ENCODE measurements at regions not wholly inside any gene's neighbourhood (a gene's known extent, or its start where the extent isn't known, plus 50 kb on each side); places are given as distances from the start of the nearest gene placed in this dataset.

GRCh38 chrX:109252789-109253188 lies 229.1 kb downstream of the GUCY2F start:
- H3K4me3 ChIP-seq (ENCODE audit: insufficient read length, low read depth): no peak overlapping the region
- H3K27me3 ChIP-seq (ENCODE audit: insufficient read depth, insufficient read length): no peaks in the 10 kb centered on the region
- no peak overlapping the region for H3K9ac ChIP-seq (ENCODE audit: insufficient read length, low read depth)
- no peak for DNase-seq (ENCODE audit: low read depth, low spot score)
- TF ChIP-seq SUZ12 (IDR thresholded peaks at IDR 0.05; ENCODE audit: extremely low read depth, insufficient read depth, insufficient read length) (no peak), YY1 (IDR thresholded peaks at IDR 0.05; ENCODE audit: insufficient read depth, insufficient read length) (no peak)
- no peaks in the 10 kb centered on the region for H3K36me3 ChIP-seq (ENCODE audit: insufficient read depth, insufficient read length, low read length)
- no peaks in the 10 kb centered on the region for H3K4me1 ChIP-seq (ENCODE audit: insufficient read depth, insufficient read length)
- H3K9me3 ChIP-seq (ENCODE audit: insufficient read depth, low read length): peaks cover 10% of the 10 kb centered on the region; the same call in 1 of the 2 replicates

- Histone ChIP-seq H3K4me3 (ENCODE audit: insufficient read length, low read depth) (no peak overlapping the region), H3K27me3 (ENCODE audit: insufficient read depth, insufficient read length) (no peaks in the 10 kb centered on the region), H3K4me1 (ENCODE audit: insufficient read depth, insufficient read length) (no peaks in the 10 kb centered on the region), H3K9me3 (ENCODE audit: insufficient read depth, low read length) (no peaks in the 10 kb centered on the region), H3K9ac (ENCODE audit: insufficient read length, low read depth) (no peak overlapping the region), H3K36me3 (ENCODE audit: insufficient read depth, insufficient read length, low read length) (no peaks in the 10 kb centered on the region)
- no peak for TF ChIP-seq YY1 (IDR thresholded peaks at IDR 0.05; ENCODE audit: insufficient read depth, insufficient read length)
- no peak for TF ChIP-seq ZNF274 (IDR thresholded peaks at IDR 0.05; ENCODE audit: low read depth, low read length)
- no peak for TF ChIP-seq SUZ12 (IDR thresholded peaks at IDR 0.05; ENCODE audit: extremely low read depth, insufficient read depth, insufficient read length)
- no peak for DNase-seq (ENCODE audit: low read depth, low spot score)
Measured at GRCh38 chrX:109218761-109219160, 263.1 kb downstream of the GUCY2F start.

- TF ChIP-seq ZNF274 (IDR thresholded peaks at IDR 0.05; ENCODE audit: low read depth, low read length): no peak
- no peak for TF ChIP-seq SUZ12 (IDR thresholded peaks at IDR 0.05; ENCODE audit: extremely low read depth, insufficient read depth, insufficient read length)
- TF ChIP-seq YY1 (IDR thresholded peaks at IDR 0.05; ENCODE audit: insufficient read depth, insufficient read length): no peak
- no peaks in the 10 kb centered on the region for H3K36me3 ChIP-seq (ENCODE audit: insufficient read depth, insufficient read length, low read length)
- no peaks in the 10 kb centered on the region for H3K4me1 ChIP-seq (ENCODE audit: insufficient read depth, insufficient read length)
- H3K9me3 ChIP-seq (ENCODE audit: insufficient read depth, low read length): no peaks in the 10 kb centered on the region
- no peak overlapping the region for H3K4me3 ChIP-seq (ENCODE audit: insufficient read length, low read depth)
- H3K27me3 ChIP-seq (ENCODE audit: insufficient read depth, insufficient read length): no peaks in the 10 kb centered on the region
- H3K9ac ChIP-seq (ENCODE audit: insufficient read length, low read depth): no peak overlapping the region
- no peak for DNase-seq (ENCODE audit: low read depth, low spot score)
Measured at GRCh38 chrX:109199726-109200125, 282.2 kb downstream of the GUCY2F start.

- Histone ChIP-seq H3K9me3 (ENCODE audit: insufficient read depth, low read length) (peaks cover 11% of the 10 kb centered on the region; the same call in 1 of the 2 replicates), H3K4me1 (ENCODE audit: insufficient read depth, insufficient read length) (no peaks in the 10 kb centered on the region), H3K27me3 (ENCODE audit: insufficient read depth, insufficient read length) (no peaks in the 10 kb centered on the region), H3K9ac (ENCODE audit: insufficient read length, low read depth) (no peak overlapping the region), H3K36me3 (ENCODE audit: insufficient read depth, insufficient read length, low read length) (no peaks in the 10 kb centered on the region), H3K4me3 (ENCODE audit: insufficient read length, low read depth) (no peak overlapping the region)
- no peak for TF ChIP-seq ZNF274 (IDR thresholded peaks at IDR 0.05; ENCODE audit: low read depth, low read length)
- no peak for TF ChIP-seq YY1 (IDR thresholded peaks at IDR 0.05; ENCODE audit: insufficient read depth, insufficient read length)
- TF ChIP-seq SUZ12 (IDR thresholded peaks at IDR 0.05; ENCODE audit: extremely low read depth, insufficient read depth, insufficient read length): no peak
- no peak for DNase-seq (ENCODE audit: low read depth, low spot score)
Measured at GRCh38 chrX:109190542-109190941, 291.3 kb downstream of the GUCY2F start.

GRCh38 chrX:109187473-109188168 lies 294.3 kb downstream of the GUCY2F start:
- no peaks in the 10 kb centered on the region for H3K27me3 ChIP-seq (ENCODE audit: insufficient read depth, insufficient read length)

GRCh38 chrX:109186939-109187338 lies 294.9 kb downstream of the GUCY2F start:
- no peak overlapping the region for H3K4me3 ChIP-seq (ENCODE audit: insufficient read length, low read depth)
- no peak for DNase-seq (ENCODE audit: low read depth, low spot score)
- peaks cover 11% of the 10 kb centered on the region; the same call in 1 of the 2 replicates for H3K9me3 ChIP-seq (ENCODE audit: insufficient read depth, low read length)
- no peaks in the 10 kb centered on the region for H3K27me3 ChIP-seq (ENCODE audit: insufficient read depth, insufficient read length)
- no peak overlapping the region for H3K9ac ChIP-seq (ENCODE audit: insufficient read length, low read depth)
- no peaks in the 10 kb centered on the region for H3K36me3 ChIP-seq (ENCODE audit: insufficient read depth, insufficient read length, low read length)
- TF ChIP-seq SUZ12 (IDR thresholded peaks at IDR 0.05; ENCODE audit: extremely low read depth, insufficient read depth, insufficient read length) (no peak), YY1 (IDR thresholded peaks at IDR 0.05; ENCODE audit: insufficient read depth, insufficient read length) (no peak), ZNF274 (IDR thresholded peaks at IDR 0.05; ENCODE audit: low read depth, low read length) (no peak)
- H3K4me1 ChIP-seq (ENCODE audit: insufficient read depth, insufficient read length): no peaks in the 10 kb centered on the region

More at GRCh38 chrX:109187473-109188168, 294.3 kb downstream of the GUCY2F start:
- Histone ChIP-seq H3K4me3 (ENCODE audit: insufficient read length, low read depth) (no peak overlapping the region), H3K4me1 (ENCODE audit: insufficient read depth, insufficient read length) (no peaks in the 10 kb centered on the region), H3K36me3 (ENCODE audit: insufficient read depth, insufficient read length, low read length) (no peaks in the 10 kb centered on the region), H3K9ac (ENCODE audit: insufficient read length, low read depth) (no peak overlapping the region), H3K9me3 (ENCODE audit: insufficient read depth, low read length) (peaks cover 11% of the 10 kb centered on the region; the same call in 1 of the 2 replicates)
- DNase-seq (ENCODE audit: low read depth, low spot score): no peak
- TF ChIP-seq SUZ12 (IDR thresholded peaks at IDR 0.05; ENCODE audit: extremely low read depth, insufficient read depth, insufficient read length) (no peak), ZNF274 (IDR thresholded peaks at IDR 0.05; ENCODE audit: low read depth, low read length) (no peak), YY1 (IDR thresholded peaks at IDR 0.05; ENCODE audit: insufficient read depth, insufficient read length) (no peak)

- no peaks in the 10 kb centered on the region for H3K4me1 ChIP-seq (ENCODE audit: insufficient read depth, insufficient read length)
- no peak overlapping the region for H3K9ac ChIP-seq (ENCODE audit: insufficient read length, low read depth)
- TF ChIP-seq SUZ12 (IDR thresholded peaks at IDR 0.05; ENCODE audit: extremely low read depth, insufficient read depth, insufficient read length): no peak
- no peak for TF ChIP-seq ZNF274 (IDR thresholded peaks at IDR 0.05; ENCODE audit: low read depth, low read length)
- TF ChIP-seq YY1 (IDR thresholded peaks at IDR 0.05; ENCODE audit: insufficient read depth, insufficient read length): no peak
- DNase-seq (ENCODE audit: low read depth, low spot score): peak; percentile 38
- H3K4me3 ChIP-seq (ENCODE audit: insufficient read length, low read depth): no peak overlapping the region
- no peaks in the 10 kb centered on the region for H3K27me3 ChIP-seq (ENCODE audit: insufficient read depth, insufficient read length)
- H3K36me3 ChIP-seq (ENCODE audit: insufficient read depth, insufficient read length, low read length): no peaks in the 10 kb centered on the region
- H3K9me3 ChIP-seq (ENCODE audit: insufficient read depth, low read length): peaks cover 11% of the 10 kb centered on the region; the same call in 1 of the 2 replicates
Measured at GRCh38 chrX:109184506-109185139, 297.3 kb downstream of the GUCY2F start.

Measured in NT2/D1 (cell line).